ENCODE measurements at regions not wholly inside any gene's neighbourhood (a gene's known extent, or its start where the extent isn't known, plus 50 kb on each side); places are given as distances from the start of the nearest gene placed in this dataset.

DNA sequence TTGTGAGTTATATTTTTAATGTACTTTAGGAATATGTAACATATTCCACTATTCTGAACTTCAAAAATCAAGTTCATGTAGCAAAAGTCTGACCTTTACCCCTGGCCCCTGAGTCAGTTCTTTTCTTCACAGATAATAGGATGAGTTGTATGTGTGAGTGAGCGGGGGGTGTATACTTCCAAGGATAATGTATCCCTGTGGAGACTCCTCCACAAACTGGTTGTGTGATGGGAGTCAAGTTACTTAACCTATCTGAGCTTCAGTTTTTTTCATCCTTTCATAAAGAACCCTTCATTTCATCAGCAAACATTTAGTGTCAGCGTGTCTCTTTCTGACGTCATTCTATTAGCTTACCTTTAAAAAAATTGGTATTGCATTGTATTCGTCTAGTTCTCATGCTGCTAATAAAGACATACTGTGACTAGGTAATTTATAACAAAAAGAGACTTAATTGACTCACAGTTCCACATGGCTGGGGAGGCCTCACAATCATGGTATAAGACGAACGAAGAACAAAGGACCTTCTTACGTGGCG is 288.1 kb upstream of the GPC6 start:
- no peak overlapping the region for H3K27ac ChIP-seq
- TF ChIP-seq, protein P1, sequence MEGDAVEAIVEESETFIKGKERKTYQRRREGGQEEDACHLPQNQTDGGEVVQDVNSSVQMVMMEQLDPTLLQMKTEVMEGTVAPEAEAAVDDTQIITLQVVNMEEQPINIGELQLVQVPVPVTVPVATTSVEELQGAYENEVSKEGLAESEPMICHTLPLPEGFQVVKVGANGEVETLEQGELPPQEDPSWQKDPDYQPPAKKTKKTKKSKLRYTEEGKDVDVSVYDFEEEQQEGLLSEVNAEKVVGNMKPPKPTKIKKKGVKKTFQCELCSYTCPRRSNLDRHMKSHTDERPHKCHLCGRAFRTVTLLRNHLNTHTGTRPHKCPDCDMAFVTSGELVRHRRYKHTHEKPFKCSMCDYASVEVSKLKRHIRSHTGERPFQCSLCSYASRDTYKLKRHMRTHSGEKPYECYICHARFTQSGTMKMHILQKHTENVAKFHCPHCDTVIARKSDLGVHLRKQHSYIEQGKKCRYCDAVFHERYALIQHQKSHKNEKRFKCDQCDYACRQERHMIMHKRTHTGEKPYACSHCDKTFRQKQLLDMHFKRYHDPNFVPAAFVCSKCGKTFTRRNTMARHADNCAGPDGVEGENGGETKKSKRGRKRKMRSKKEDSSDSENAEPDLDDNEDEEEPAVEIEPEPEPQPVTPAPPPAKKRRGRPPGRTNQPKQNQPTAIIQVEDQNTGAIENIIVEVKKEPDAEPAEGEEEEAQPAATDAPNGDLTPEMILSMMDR (conservative IDR thresholded peaks at IDR 0.05) = no peak
- no peak for TF ChIP-seq ZFX (IDR thresholded peaks at IDR 0.05)

DNA sequence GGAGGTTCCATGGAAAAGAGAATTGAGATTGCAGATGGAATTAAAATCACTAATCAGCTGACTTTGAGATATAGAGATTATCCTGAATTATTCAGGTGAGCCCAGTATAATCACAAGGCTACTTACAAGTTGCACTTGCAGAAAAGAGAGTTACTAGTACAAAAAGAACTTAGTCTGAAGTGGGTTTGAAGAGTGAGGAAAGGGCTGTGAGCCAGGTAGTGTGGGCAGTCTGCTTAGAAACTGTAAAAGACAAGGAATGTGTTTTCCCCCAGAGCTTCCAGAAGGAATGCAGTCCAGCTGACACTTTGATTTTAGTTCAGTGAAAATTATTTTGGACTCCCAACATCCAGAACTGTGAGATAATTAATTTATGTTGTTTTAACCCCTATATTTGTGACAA is 285.4 kb upstream of the GPC6 start:
- no peak overlapping the region for H3K27ac ChIP-seq
- no peak for TF ChIP-seq ZFX (IDR thresholded peaks at IDR 0.05)
- TF ChIP-seq, protein P1 (conservative IDR thresholded peaks at IDR 0.05) = no peak

DNA sequence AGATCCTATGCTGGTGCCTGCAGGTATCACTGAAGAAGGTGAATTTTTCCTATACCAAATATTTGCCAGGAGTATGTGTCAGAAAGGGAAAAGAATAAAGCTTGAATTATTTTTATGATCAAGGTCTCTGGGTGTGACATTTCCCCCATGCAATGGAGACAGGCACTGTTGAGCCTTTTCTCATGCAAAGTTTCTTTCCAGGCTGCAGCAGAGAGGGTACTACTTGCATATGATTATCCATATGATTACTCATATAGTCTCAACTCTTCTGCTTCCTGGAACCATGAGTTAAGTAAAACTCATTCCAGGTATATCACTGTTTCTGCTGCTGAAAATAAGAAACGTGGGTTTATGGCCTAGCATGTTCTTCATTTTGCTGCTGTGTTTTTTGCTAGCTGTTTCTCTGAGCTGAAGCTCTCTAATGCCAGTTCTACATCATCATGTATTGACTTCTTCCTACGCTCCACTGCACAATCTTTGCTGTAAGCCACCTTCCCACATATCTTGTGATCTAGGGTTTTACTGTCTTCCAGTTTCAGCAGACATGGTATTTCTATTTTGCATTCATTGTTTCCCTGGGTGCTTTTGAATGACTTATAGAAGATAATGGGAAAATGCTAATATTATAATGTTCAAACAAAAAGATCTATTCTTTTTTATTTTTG is 278.7 kb upstream of the GPC6 start:
- no peak overlapping the region for H3K27ac ChIP-seq
- no peak for TF ChIP-seq ZFX (IDR thresholded peaks at IDR 0.05)
- TF ChIP-seq, protein P1 (conservative IDR thresholded peaks at IDR 0.05) = no peak

DNA sequence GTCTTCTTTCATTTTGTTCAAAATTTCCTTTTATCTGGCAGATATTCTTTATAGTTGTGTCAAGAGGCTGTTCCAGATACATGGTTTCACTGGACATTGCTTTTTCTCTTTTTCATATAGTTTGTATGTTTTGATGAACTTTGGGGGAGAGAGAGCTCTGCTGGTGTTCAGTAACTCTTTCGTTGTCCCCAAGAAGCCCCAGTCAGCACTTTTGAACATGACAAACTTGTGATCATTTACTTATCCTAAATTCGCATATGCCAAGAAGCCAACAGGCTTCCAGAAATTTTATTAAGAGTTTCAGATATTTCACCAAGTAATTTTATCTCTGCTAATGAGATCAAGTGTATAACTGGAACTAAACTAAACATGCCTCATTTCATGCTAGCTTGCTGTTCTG is 275.8 kb upstream of the GPC6 start:
- TF ChIP-seq, protein P1 (conservative IDR thresholded peaks at IDR 0.05) = no peak
- no peak for TF ChIP-seq ZFX (IDR thresholded peaks at IDR 0.05)
- peak overlapping the region; percentile 61; the same call in 1 of the 2 replicates for H3K27ac ChIP-seq

DNA sequence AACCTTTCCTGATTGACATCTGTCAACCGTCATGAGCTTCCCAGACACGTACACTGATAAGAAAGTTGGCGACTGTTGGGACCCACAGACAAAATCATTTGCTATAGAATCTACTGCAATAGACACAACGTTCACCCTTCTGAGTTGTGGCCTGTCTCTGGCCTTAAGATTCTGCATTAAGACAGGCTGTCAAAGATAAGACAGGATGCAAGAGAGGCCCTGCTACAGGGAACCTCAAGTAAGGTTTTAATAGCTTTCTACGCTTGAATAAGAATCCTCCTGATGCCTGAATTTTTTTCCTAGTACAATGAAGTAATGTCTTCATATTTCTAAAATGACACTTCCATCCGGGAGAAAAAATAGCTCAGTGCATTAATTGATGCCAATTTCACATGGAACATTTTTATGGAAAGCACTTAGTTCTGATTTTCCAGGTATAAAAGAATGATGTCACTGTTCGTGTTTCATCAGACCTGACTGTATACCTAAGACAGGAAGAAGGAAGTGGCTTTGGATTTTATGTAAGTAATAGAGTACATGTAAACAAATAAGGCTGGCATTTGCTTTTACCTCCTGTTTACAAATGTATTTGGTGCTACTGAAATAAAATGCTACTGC is 275.2 kb upstream of the GPC6 start:
- peak overlapping the region; percentile 61; the same call in 1 of the 2 replicates for H3K27ac ChIP-seq
- TF ChIP-seq ZFX (IDR thresholded peaks at IDR 0.05) = no peak
- TF ChIP-seq, protein P1 (conservative IDR thresholded peaks at IDR 0.05) = no peak

DNA sequence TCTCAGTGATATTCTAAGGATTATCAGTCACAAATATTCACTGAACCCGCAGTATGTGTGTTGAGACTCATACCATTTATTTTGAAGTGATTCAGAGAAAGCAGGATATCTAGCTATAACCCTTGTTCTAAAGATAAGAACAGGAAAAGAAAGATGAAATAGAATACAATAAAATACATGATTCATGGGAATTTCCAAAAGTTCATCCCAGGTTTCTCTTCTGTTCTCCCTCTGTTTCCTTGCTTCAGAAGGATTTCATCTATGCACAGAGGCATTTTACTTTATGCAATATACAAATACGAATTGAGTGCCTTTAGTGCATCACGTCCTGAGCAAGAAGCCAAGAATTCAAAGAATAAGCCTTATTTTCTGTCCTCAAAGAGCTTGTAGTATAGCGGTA is 274.4 kb upstream of the GPC6 start:
- TF ChIP-seq ZFX (IDR thresholded peaks at IDR 0.05) = no peak
- TF ChIP-seq, protein P1 (conservative IDR thresholded peaks at IDR 0.05) = no peak
- no peak overlapping the region for H3K27ac ChIP-seq

DNA sequence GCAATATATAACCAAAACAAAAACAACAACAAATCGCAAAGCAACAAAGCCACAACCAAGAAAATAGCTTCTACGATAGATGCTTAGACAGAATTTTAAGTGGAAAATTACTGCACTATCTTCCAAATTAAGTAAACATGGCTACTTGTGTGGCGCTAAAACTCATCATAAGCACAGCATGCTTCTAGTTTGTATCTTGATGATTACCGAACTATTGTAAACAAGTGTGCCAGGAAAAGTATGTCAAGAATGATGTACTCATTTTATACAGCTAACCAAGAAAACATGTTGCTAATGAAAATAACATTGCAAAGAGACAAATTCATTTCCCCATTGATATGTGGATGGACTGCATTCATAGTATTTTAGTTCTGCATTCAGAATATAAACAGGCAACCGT is 271.9 kb upstream of the GPC6 start:
- no peak for TF ChIP-seq ZFX (IDR thresholded peaks at IDR 0.05)
- TF ChIP-seq, protein P1 (conservative IDR thresholded peaks at IDR 0.05) = no peak
- no peak overlapping the region for H3K27ac ChIP-seq

Measured in C4-2B (cell line).